ENCODE measurements at regions not wholly inside any gene's neighbourhood (a gene's known extent, or its start where the extent isn't known, plus 50 kb on each side); places are given as distances from the start of the nearest gene placed in this dataset.
A peak's percentile ranks its signal among the peaks of the same experiment; 100 is the strongest.

GRCh38 chr7:47663213-47663612 lies 81.3 kb upstream of the TNS3 start:
- DNase-seq: no peak

GRCh38 chr7:47661051-47661714 lies 79.3 kb upstream of the TNS3 start:
- no peak for DNase-seq

- DNase-seq: no peak
Measured at GRCh38 chr7:47659664-47660462, 78.0 kb upstream of the TNS3 start.

GRCh38 chr7:47658886-47659635 lies 77.2 kb upstream of the TNS3 start:
- DNase-seq: no peak

GRCh38 chr7:47657126-47657525 lies 75.2 kb upstream of the TNS3 start:
- DNase-seq: no peak

- DNase-seq: peak; percentile 73 to 85
Measured at GRCh38 chr7:47654672-47655298, 72.9 kb upstream of the TNS3 start.

- no peak for DNase-seq
Measured at GRCh38 chr7:47653550-47654411, 71.9 kb upstream of the TNS3 start.

GRCh38 chr7:47652591-47652990 lies 70.7 kb upstream of the TNS3 start:
- DNase-seq: no peak

- peak; percentile 38 to 78 for DNase-seq
Measured at GRCh38 chr7:47651355-47652317, 69.7 kb upstream of the TNS3 start.

- no peak for DNase-seq
Measured at GRCh38 chr7:47649919-47650318, 68.0 kb upstream of the TNS3 start.

GRCh38 chr7:47648275-47648925 lies 66.5 kb upstream of the TNS3 start:
- DNase-seq: peak; percentile 46 to 50

GRCh38 chr7:47647918-47648250 lies 66.0 kb upstream of the TNS3 start:
- DNase-seq: no peak

- DNase-seq: no peak
Measured at GRCh38 chr7:47647181-47647917, 65.4 kb upstream of the TNS3 start.

GRCh38 chr7:47643716-47644400 lies 61.9 kb upstream of the TNS3 start:
- DNase-seq: no peak

GRCh38 chr7:47640265-47640664 lies 58.4 kb upstream of the TNS3 start:
- DNase-seq: no peak

- no peak for DNase-seq
Measured at GRCh38 chr7:47639495-47640110, 57.7 kb upstream of the TNS3 start.

GRCh38 chr7:47638679-47639315 lies 56.9 kb upstream of the TNS3 start:
- DNase-seq: no peak

Data from inflammatory macrophage treated with lipopolysaccharide for 1 hour (primary cell).